Mammary epithelial cell (primary cell): ENCODE measurements at regions not wholly inside any gene's neighbourhood (a gene's known extent, or its start where the extent isn't known, plus 50 kb on each side); places are given as distances from the start of the nearest gene placed in this dataset.

Source experiments
- EZH2 ChIP-seq: IDR thresholded peaks from 2 replicates; pipeline ENCODE4 v1.6.1; 2012; ENCODE audit warnings: low read length, inconsistent platforms, borderline replicate concordance
- TF ChIP-seq, protein P1 (sequence below), 2 donors: IDR thresholded peaks in 1 of 2; conservative IDR thresholded peaks in 1 of 2; 2 replicates each; pipeline ENCODE4 v1.5.1; 2011 to 2012; ENCODE audit warnings: inconsistent platforms in 2 of 2, low read length in 2 of 2, mild to moderate bottlenecking in 2 of 2, control low read depth in 1 of 2, low read depth in 1 of 2; ENCODE audit not compliant: insufficient read depth in 1 of 2; ENCODE audit errors: extremely low read depth in 1 of 2

- no peak for TF ChIP-seq EZH2
- TF ChIP-seq, protein P1, sequence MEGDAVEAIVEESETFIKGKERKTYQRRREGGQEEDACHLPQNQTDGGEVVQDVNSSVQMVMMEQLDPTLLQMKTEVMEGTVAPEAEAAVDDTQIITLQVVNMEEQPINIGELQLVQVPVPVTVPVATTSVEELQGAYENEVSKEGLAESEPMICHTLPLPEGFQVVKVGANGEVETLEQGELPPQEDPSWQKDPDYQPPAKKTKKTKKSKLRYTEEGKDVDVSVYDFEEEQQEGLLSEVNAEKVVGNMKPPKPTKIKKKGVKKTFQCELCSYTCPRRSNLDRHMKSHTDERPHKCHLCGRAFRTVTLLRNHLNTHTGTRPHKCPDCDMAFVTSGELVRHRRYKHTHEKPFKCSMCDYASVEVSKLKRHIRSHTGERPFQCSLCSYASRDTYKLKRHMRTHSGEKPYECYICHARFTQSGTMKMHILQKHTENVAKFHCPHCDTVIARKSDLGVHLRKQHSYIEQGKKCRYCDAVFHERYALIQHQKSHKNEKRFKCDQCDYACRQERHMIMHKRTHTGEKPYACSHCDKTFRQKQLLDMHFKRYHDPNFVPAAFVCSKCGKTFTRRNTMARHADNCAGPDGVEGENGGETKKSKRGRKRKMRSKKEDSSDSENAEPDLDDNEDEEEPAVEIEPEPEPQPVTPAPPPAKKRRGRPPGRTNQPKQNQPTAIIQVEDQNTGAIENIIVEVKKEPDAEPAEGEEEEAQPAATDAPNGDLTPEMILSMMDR (conservative IDR thresholded peaks at IDR 0.05 in 1 of 2, IDR thresholded peaks at IDR 0.05 in 1 of 2; ENCODE audit: extremely low read depth in 1 of 2, insufficient read depth in 1 of 2, low read depth in 1 of 2, low read length in 2 of 2), result no peak
These were observed 127.3 kb upstream of the PIEZO2 start for GRCh38 chr18:11276678-11277077.
